ENCODE measurements at regions not wholly inside any gene's neighbourhood (a gene's known extent, or its start where the extent isn't known, plus 50 kb on each side); places are given as distances from the start of the nearest gene placed in this dataset.
"Not testable (repeated sequence)": the region's sequence is repeated elsewhere in the genome, so short reads cannot be mapped to it uniquely, and the experiment has no call there.

- not testable (repeated sequence) for H3K9me3 ChIP-seq (ENCODE audit: control insufficient read depth in 1 of 2, low read length in 2 of 2); H3K36me3 ChIP-seq (ENCODE audit: control insufficient read depth in 1 of 2, insufficient read depth in 2 of 2, low read length in 2 of 2); H3K27me3 ChIP-seq (ENCODE audit: low read depth, low read length); H3K27ac ChIP-seq (ENCODE audit: low read length); H3K4me3 ChIP-seq (ENCODE audit: low read depth in 1 of 2, low read length in 2 of 2); H3K4me1 ChIP-seq (ENCODE audit: control insufficient read depth in 1 of 2, insufficient read depth in 2 of 2, low read length in 2 of 2)
These were observed 572.3 kb downstream of the TUBA3C start for GRCh38 chr13:18609371-18609770.

- not testable (repeated sequence) for H3K4me1 ChIP-seq (ENCODE audit: control insufficient read depth in 1 of 2, insufficient read depth in 2 of 2, low read length in 2 of 2); H3K27ac ChIP-seq (ENCODE audit: low read length); H3K36me3 ChIP-seq (ENCODE audit: control insufficient read depth in 1 of 2, insufficient read depth in 2 of 2, low read length in 2 of 2); H3K4me3 ChIP-seq (ENCODE audit: low read depth in 1 of 2, low read length in 2 of 2); H3K27me3 ChIP-seq (ENCODE audit: low read depth, low read length); H3K9me3 ChIP-seq (ENCODE audit: control insufficient read depth in 1 of 2, low read length in 2 of 2)
These were observed 572.8 kb downstream of the TUBA3C start for GRCh38 chr13:18608851-18609250.

GRCh38 chr13:18600366-18600765 lies 581.3 kb downstream of the TUBA3C start:
- H3K4me3 ChIP-seq (ENCODE audit: low read depth in 1 of 2, low read length in 2 of 2); H3K27me3 ChIP-seq (ENCODE audit: low read depth, low read length); H3K9me3 ChIP-seq (ENCODE audit: control insufficient read depth in 1 of 2, low read length in 2 of 2); H3K27ac ChIP-seq (ENCODE audit: low read length); H3K36me3 ChIP-seq (ENCODE audit: control insufficient read depth in 1 of 2, insufficient read depth in 2 of 2, low read length in 2 of 2); H3K4me1 ChIP-seq (ENCODE audit: control insufficient read depth in 1 of 2, insufficient read depth in 2 of 2, low read length in 2 of 2): not testable (repeated sequence)

GRCh38 chr13:18599791-18600211 lies 581.8 kb downstream of the TUBA3C start:
- H3K4me3 ChIP-seq (ENCODE audit: low read depth in 1 of 2, low read length in 2 of 2); H3K36me3 ChIP-seq (ENCODE audit: control insufficient read depth in 1 of 2, insufficient read depth in 2 of 2, low read length in 2 of 2); H3K27ac ChIP-seq (ENCODE audit: low read length); H3K4me1 ChIP-seq (ENCODE audit: control insufficient read depth in 1 of 2, insufficient read depth in 2 of 2, low read length in 2 of 2); H3K27me3 ChIP-seq (ENCODE audit: low read depth, low read length); H3K9me3 ChIP-seq (ENCODE audit: control insufficient read depth in 1 of 2, low read length in 2 of 2): not testable (repeated sequence)

GRCh38 chr13:18598543-18598942 lies 583.1 kb downstream of the TUBA3C start:
- not testable (repeated sequence) for H3K4me3 ChIP-seq (ENCODE audit: low read depth in 1 of 2, low read length in 2 of 2); H3K4me1 ChIP-seq (ENCODE audit: control insufficient read depth in 1 of 2, insufficient read depth in 2 of 2, low read length in 2 of 2); H3K36me3 ChIP-seq (ENCODE audit: control insufficient read depth in 1 of 2, insufficient read depth in 2 of 2, low read length in 2 of 2); H3K27me3 ChIP-seq (ENCODE audit: low read depth, low read length); H3K27ac ChIP-seq (ENCODE audit: low read length); H3K9me3 ChIP-seq (ENCODE audit: control insufficient read depth in 1 of 2, low read length in 2 of 2)

GRCh38 chr13:18597940-18598339 lies 583.7 kb downstream of the TUBA3C start:
- H3K4me1 ChIP-seq (ENCODE audit: control insufficient read depth in 1 of 2, insufficient read depth in 2 of 2, low read length in 2 of 2); H3K4me3 ChIP-seq (ENCODE audit: low read depth in 1 of 2, low read length in 2 of 2); H3K27me3 ChIP-seq (ENCODE audit: low read depth, low read length); H3K36me3 ChIP-seq (ENCODE audit: control insufficient read depth in 1 of 2, insufficient read depth in 2 of 2, low read length in 2 of 2); H3K27ac ChIP-seq (ENCODE audit: low read length); H3K9me3 ChIP-seq (ENCODE audit: control insufficient read depth in 1 of 2, low read length in 2 of 2): not testable (repeated sequence)

- not testable (repeated sequence) for H3K27ac ChIP-seq (ENCODE audit: low read length); H3K4me1 ChIP-seq (ENCODE audit: control insufficient read depth in 1 of 2, insufficient read depth in 2 of 2, low read length in 2 of 2); H3K4me3 ChIP-seq (ENCODE audit: low read depth in 1 of 2, low read length in 2 of 2); H3K9me3 ChIP-seq (ENCODE audit: control insufficient read depth in 1 of 2, low read length in 2 of 2); H3K27me3 ChIP-seq (ENCODE audit: low read depth, low read length); H3K36me3 ChIP-seq (ENCODE audit: control insufficient read depth in 1 of 2, insufficient read depth in 2 of 2, low read length in 2 of 2)
These were observed 604.5 kb downstream of the TUBA3C start for GRCh38 chr13:18577103-18577502.

- not testable (repeated sequence) for H3K4me1 ChIP-seq (ENCODE audit: control insufficient read depth in 1 of 2, insufficient read depth in 2 of 2, low read length in 2 of 2); H3K27ac ChIP-seq (ENCODE audit: low read length); H3K36me3 ChIP-seq (ENCODE audit: control insufficient read depth in 1 of 2, insufficient read depth in 2 of 2, low read length in 2 of 2); H3K9me3 ChIP-seq (ENCODE audit: control insufficient read depth in 1 of 2, low read length in 2 of 2); H3K4me3 ChIP-seq (ENCODE audit: low read depth in 1 of 2, low read length in 2 of 2); H3K27me3 ChIP-seq (ENCODE audit: low read depth, low read length)
These were observed 613.7 kb downstream of the TUBA3C start for GRCh38 chr13:18567890-18568289.

Data from muscle layer of duodenum (tissue), 2 donors.